Progenitor cell of endocrine pancreas (in vitro differentiated cells): ENCODE measurements at regions not wholly inside any gene's neighbourhood (a gene's known extent, or its start where the extent isn't known, plus 50 kb on each side); places are given as distances from the start of the nearest gene placed in this dataset.

Experiments
- DNase-seq: peaks from one replicate; pipeline ENCODE4 v3.0.0; 2021; ENCODE audit warnings: low spot score; ENCODE audit not compliant: unreplicated experiment
- H3K27ac Mint-ChIP-seq: 2 replicates; pipeline ENCODE4 v1.8.0; 2021; ENCODE audit warnings: mild to moderate bottlenecking, moderate library complexity, mixed read lengths
- H3K27me3 Mint-ChIP-seq: 2 replicates; pipeline ENCODE4 v1.8.0; 2021; ENCODE audit warnings: mixed read lengths
- H3K36me3 Mint-ChIP-seq: 2 replicates; pipeline ENCODE4 v1.8.0; 2022; ENCODE audit warnings: mixed read lengths; ENCODE audit not compliant: insufficient read depth
- H3K4me1 Mint-ChIP-seq: 2 replicates; pipeline ENCODE4 v1.8.0; 2021; ENCODE audit warnings: low read depth, mixed read lengths
- H3K4me3 Mint-ChIP-seq: 2 replicates; pipeline ENCODE4 v1.8.0; 2021; ENCODE audit warnings: low read depth, mild to moderate bottlenecking, moderate library complexity, mixed read lengths
- H3K9me3 Mint-ChIP-seq: 2 replicates; pipeline ENCODE4 v1.8.0; 2021; ENCODE audit warnings: low read depth, mixed read lengths
- TF ChIP-seq, protein P1 (sequence below): fragments of 200-600 bp; sonication (generic); IDR thresholded peaks from one replicate; pipeline ENCODE4 v1.5.0; 2021; ENCODE audit warnings: antibody characterized with exemption, mild to moderate bottlenecking; ENCODE audit not compliant: unreplicated experiment

DNA sequence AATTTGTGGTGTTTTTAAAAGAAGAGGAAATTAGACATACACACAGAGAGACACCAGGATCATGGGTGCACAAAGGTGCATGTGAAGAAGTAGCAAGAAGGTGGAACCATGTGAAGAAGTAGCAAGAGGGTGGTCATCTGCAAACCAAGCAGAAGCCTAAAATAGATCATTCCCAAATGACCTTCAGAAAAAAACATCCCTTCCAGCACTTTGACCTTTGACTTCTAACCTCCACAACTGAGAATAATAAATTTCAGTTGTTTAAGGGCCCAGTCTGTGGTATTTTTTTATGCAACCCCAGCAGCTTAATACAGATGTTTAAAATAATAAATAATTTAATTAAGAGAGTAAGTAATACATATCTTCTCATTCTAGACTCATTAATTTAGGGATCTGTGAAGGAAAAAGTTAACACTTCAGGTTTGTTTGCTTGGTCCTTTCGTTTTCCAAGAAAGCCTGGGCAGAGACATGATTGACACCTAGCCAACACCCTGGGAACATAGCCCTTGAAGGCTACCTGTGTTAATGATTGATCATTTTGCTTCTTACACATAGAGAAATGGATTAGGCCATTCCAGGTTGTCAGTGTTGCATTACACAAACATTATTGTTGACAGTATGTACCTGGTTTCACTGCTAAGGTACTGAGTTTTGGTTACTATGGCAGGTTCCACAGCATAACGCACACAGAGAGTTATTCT, 1331.2 kb upstream of the GBE1 start:
- H3K4me1 Mint-ChIP-seq = peaks cover 14% of the 10 kb centered on the region

GRCh38 chr3:83076041-83076440, 1314.6 kb upstream of the GBE1 start:
- Mint-ChIP-seq H3K4me3 (no peak overlapping the region), H3K4me1 (no peaks in the 10 kb centered on the region), H3K36me3 (no peaks in the 10 kb centered on the region), H3K9me3 (no peaks in the 10 kb centered on the region), H3K27ac (no peak overlapping the region), H3K27me3 (no peaks in the 10 kb centered on the region)
- TF ChIP-seq, protein P1, sequence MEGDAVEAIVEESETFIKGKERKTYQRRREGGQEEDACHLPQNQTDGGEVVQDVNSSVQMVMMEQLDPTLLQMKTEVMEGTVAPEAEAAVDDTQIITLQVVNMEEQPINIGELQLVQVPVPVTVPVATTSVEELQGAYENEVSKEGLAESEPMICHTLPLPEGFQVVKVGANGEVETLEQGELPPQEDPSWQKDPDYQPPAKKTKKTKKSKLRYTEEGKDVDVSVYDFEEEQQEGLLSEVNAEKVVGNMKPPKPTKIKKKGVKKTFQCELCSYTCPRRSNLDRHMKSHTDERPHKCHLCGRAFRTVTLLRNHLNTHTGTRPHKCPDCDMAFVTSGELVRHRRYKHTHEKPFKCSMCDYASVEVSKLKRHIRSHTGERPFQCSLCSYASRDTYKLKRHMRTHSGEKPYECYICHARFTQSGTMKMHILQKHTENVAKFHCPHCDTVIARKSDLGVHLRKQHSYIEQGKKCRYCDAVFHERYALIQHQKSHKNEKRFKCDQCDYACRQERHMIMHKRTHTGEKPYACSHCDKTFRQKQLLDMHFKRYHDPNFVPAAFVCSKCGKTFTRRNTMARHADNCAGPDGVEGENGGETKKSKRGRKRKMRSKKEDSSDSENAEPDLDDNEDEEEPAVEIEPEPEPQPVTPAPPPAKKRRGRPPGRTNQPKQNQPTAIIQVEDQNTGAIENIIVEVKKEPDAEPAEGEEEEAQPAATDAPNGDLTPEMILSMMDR = no peak
- no peak for DNase-seq

More for the DNA sequence above, 1331.2 kb upstream of the GBE1 start:
- Mint-ChIP-seq H3K36me3 (no peaks in the 10 kb centered on the region), H3K27me3 (no peaks in the 10 kb centered on the region), H3K27ac (no peak overlapping the region), H3K4me3 (no peak overlapping the region), H3K9me3 (no peaks in the 10 kb centered on the region)
- no peak for DNase-seq
- TF ChIP-seq, protein P1 = no peak

- Mint-ChIP-seq H3K9me3 (no peaks in the 10 kb centered on the region), H3K4me3 (no peak overlapping the region), H3K27ac (no peak overlapping the region)
These were observed 1313.0 kb upstream of the GBE1 start for GRCh38 chr3:83074485-83074884.

DNA sequence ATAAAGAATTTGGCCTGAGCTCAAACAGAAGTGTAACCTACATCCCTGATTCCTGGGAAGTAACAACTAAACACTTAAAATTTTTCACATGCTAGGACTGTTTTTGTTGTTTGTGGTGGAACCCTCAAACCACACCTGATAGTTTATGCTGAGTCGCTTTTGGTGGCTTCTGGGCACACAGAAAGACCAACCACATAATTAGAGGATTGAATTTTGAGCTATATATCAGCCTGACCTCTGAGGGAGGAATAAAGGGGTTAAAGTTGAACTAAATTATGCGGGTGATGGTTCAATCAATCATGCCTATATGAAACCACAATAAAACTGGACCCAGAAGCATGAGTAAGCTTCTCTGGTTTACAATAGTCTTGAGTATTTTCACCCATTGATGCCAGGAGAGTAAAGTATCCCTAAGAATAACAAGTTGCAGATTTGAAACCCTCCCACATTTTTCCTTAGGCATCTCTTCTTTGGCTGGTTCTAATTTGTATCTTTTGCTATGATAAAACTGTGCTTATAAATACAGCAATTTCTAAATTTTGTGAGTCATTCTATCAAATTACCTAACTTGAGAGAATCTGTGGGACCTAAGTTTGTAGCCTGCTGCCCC, 1304.5 kb upstream of the GBE1 start:
- H3K4me1 Mint-ChIP-seq = no peaks in the 10 kb centered on the region
- H3K27ac Mint-ChIP-seq = no peak overlapping the region
- H3K4me3 Mint-ChIP-seq = no peak overlapping the region
- TF ChIP-seq, protein P1 = no peak
- H3K27me3 Mint-ChIP-seq = no peaks in the 10 kb centered on the region
- H3K36me3 Mint-ChIP-seq = no peaks in the 10 kb centered on the region
- H3K9me3 Mint-ChIP-seq = peaks cover 6% of the 10 kb centered on the region
- DNase-seq = no peak

More at GRCh38 chr3:83074485-83074884, 1313.0 kb upstream of the GBE1 start:
- no peak for DNase-seq
- Mint-ChIP-seq H3K4me1 (no peaks in the 10 kb centered on the region), H3K36me3 (no peaks in the 10 kb centered on the region), H3K27me3 (no peaks in the 10 kb centered on the region)
- TF ChIP-seq, protein P1 = no peak

DNA sequence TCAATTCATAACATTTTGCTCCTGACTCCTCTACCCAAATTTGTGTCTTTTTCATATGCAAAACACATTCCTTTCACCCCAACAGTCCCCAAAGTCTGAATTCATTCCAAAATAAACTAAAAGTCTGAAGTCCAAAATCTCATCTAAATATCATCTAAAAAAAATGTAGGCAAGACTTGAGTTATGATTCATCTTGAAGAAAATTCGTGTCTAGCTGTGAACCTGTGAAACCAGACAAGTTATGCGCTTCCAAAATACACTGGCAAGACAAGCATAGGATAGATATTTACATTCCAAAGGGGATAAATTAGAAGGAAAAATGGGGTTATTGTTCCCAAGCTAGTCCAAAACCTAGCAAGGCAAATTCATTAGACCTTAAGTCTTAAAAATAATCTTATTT, 1302.0 kb upstream of the GBE1 start:
- Mint-ChIP-seq H3K27me3 (no peaks in the 10 kb centered on the region), H3K36me3 (no peaks in the 10 kb centered on the region), H3K9me3 (peaks cover 17% of the 10 kb centered on the region), H3K27ac (no peak overlapping the region), H3K4me1 (no peaks in the 10 kb centered on the region), H3K4me3 (no peak overlapping the region)
- TF ChIP-seq, protein P1 = no peak
- no peak for DNase-seq
